Ovary (tissue), 7 donors: ENCODE measurements at regions not wholly inside any gene's neighbourhood (a gene's known extent, or its start where the extent isn't known, plus 50 kb on each side); places are given as distances from the start of the nearest gene placed in this dataset.

Experiments used
- DNase-seq, 5 donors: peaks; one replicate each; pipeline ENCODE4 v3.0.0-alpha.2; 2019 to 2020
- H3K27ac ChIP-seq, 2 donors: fragments of 200-600 bp; one replicate each; pipeline versions ENCODE4 v1.5.1 to v1.8.0; 2019 to 2022
- H3K27me3 ChIP-seq: fragments of 200-600 bp; one replicate; pipeline ENCODE4 v1.8.0; 2022
- H3K36me3 ChIP-seq: fragments of 200-600 bp; sonication (generic); one replicate; pipeline ENCODE4 v1.5.1; 2019
- H3K4me1 ChIP-seq: one replicate; pipeline ENCODE4 v1.8.1; 2013; ENCODE audit warnings: mild to moderate bottlenecking, moderate library complexity; ENCODE audit not compliant: insufficient read depth
- H3K4me3 ChIP-seq: fragments of 200-600 bp; sonication (generic); one replicate; pipeline ENCODE4 v1.5.1; 2017
- H3K9me3 ChIP-seq, 2 donors: fragments of 200-600 bp in 1 of 2; sonication (generic) in 1 of 2; one replicate each; pipeline versions ENCODE4 v1.5.1 to v1.8.1; 2013 to 2019; ENCODE audit warnings: mild to moderate bottlenecking in 1 of 2, moderate library complexity in 1 of 2
- EP300 ChIP-seq: sonication (generic); formaldehyde crosslinking; IDR thresholded peaks from one replicate; pipeline ENCODE4 v1.6.1; 2017; ENCODE audit warnings: antibody characterized with exemption
- POLR2A ChIP-seq: fragments of 450-650 bp; IDR thresholded peaks from one replicate; pipeline ENCODE4 v1.6.1; 2017; ENCODE audit warnings: antibody characterized with exemption, mild to moderate bottlenecking, moderate library complexity
- WGBS, 3 donors: extraction: QIAGEN DNeasy Blood & Tissue Kit in 1 of 3; methylation state at CpG; one replicate each; pipeline versions ENCODE4 v1.1.5 to v1.1.7; 2013 to 2017; 5-methylcytosine and 5-hydroxymethylcytosine counted together
- intact Hi-C, 4 donors: fragments of 100-400 bp; cut with DNase I; formaldehyde crosslinking; loops; one replicate each; pipeline versions ENCODE4 v1.11.0 to v1.15.1; 2022 to 2023
- TF ChIP-seq, protein P1 (sequence below), 3 donors: fragments of 450-650 bp in 2 of 3; fragments of 200-600 bp in 1 of 3; IDR thresholded peaks; one replicate each; pipeline versions ENCODE4 v1.5.1 to v1.8.0; 2016 to 2022; ENCODE audit warnings: antibody characterized with exemption in 3 of 3, mild to moderate bottlenecking in 1 of 3
- donor health status: DM: no; HTN: no; CAD: no; lungs with moderate emphysema.
- donor health status: DM: no; HTN: no; CAD: no.
- donor health status: Bipolar disorder and iron deficiency.
- donor health status: DM: no; HTN: no; CAD: no.
- donor health status: DM: yes; HTN: yes; CAD: no.

GRCh38 chr19:29277102-29277501, 64.2 kb upstream of the UQCRFS1 start:
- intact Hi-C loops, result no loop called here
- Histone ChIP-seq H3K4me3 (no peak overlapping the region), H3K4me1 (no peaks in the 10 kb centered on the region), H3K36me3 (no peaks in the 10 kb centered on the region), H3K27me3 (no peaks in the 10 kb centered on the region), H3K27ac (no peak overlapping the region), H3K9me3 (no peaks in the 10 kb centered on the region)
- DNase-seq, result no peak
- WGBS, 3 donors, result 26 to 30% (median 30%) methylated on average over 7 of the region's 7 CpGs
- no peak for TF ChIP-seq EP300
- TF ChIP-seq, protein P1, sequence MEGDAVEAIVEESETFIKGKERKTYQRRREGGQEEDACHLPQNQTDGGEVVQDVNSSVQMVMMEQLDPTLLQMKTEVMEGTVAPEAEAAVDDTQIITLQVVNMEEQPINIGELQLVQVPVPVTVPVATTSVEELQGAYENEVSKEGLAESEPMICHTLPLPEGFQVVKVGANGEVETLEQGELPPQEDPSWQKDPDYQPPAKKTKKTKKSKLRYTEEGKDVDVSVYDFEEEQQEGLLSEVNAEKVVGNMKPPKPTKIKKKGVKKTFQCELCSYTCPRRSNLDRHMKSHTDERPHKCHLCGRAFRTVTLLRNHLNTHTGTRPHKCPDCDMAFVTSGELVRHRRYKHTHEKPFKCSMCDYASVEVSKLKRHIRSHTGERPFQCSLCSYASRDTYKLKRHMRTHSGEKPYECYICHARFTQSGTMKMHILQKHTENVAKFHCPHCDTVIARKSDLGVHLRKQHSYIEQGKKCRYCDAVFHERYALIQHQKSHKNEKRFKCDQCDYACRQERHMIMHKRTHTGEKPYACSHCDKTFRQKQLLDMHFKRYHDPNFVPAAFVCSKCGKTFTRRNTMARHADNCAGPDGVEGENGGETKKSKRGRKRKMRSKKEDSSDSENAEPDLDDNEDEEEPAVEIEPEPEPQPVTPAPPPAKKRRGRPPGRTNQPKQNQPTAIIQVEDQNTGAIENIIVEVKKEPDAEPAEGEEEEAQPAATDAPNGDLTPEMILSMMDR (IDR thresholded peaks at IDR 0.05), result no peak
- TF ChIP-seq POLR2A, result no peak

DNA sequence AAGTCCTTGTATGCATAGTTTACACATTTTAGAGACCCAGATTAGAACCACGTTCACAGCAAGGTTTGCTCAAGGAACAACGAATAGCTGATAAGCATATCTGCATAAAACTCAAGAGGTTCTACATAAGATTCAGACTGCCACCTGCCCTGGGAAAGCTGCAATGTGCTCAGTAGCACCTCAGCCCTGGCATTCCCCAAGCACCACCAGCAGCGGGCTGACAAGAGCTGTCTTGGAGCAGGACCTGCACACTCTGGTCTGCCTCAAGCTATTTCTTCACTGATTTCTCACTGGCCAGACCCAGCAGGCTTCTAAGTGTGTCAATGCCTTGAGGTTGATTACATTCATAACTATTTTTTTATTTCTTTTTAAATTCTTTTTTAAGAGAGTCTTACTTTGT, 65.8 kb upstream of the UQCRFS1 start:
- Histone ChIP-seq H3K4me3 (no peak overlapping the region), H3K27ac (no peak overlapping the region), H3K36me3 (no peaks in the 10 kb centered on the region), H3K4me1 (no peaks in the 10 kb centered on the region), H3K9me3 (no peaks in the 10 kb centered on the region), H3K27me3 (no peaks in the 10 kb centered on the region)
- DNase-seq, result no peak
- TF ChIP-seq POLR2A (no peak), EP300 (no peak)
- TF ChIP-seq, protein P1 (IDR thresholded peaks at IDR 0.05), result no peak
- WGBS, 3 donors, result 26 to 34% (median 34%) methylated on average over 3 of the region's 3 CpGs
- intact Hi-C loops, result no loop called here

DNA sequence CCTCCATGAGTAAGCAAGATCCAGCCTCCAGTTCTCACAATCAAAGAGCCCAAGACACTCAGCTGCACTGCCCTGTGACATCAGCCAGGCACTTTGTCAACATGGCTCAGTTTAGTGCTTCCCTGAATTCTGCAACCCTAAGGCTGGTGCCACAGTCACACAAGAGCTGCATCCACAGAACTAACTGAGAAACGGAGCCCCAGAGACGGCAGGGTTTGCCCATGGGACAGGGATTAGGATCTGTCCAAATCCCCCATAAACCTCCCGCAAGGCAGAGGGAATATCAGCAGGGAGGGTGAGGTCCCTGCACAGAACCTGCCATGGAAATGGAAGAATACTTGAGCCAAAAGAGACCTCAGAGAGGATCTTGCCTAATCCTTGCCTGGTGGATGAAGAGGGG, 70.4 kb upstream of the UQCRFS1 start:
- no peak overlapping the region for H3K27ac ChIP-seq
- TF ChIP-seq POLR2A (no peak), EP300 (no peak)
- TF ChIP-seq, protein P1 (IDR thresholded peaks at IDR 0.05), result no peak
- no peak overlapping the region for H3K4me3 ChIP-seq
- intact Hi-C loops, result no loop called here
- DNase-seq, result no peak
- no peaks in the 10 kb centered on the region for H3K27me3 ChIP-seq
- 43 to 77% (median 72%) methylated on average over 3 of the region's 3 CpGs for WGBS, 3 donors
- H3K9me3 ChIP-seq, result no peaks in the 10 kb centered on the region
- no peaks in the 10 kb centered on the region for H3K36me3 ChIP-seq
- no peaks in the 10 kb centered on the region for H3K4me1 ChIP-seq

DNA sequence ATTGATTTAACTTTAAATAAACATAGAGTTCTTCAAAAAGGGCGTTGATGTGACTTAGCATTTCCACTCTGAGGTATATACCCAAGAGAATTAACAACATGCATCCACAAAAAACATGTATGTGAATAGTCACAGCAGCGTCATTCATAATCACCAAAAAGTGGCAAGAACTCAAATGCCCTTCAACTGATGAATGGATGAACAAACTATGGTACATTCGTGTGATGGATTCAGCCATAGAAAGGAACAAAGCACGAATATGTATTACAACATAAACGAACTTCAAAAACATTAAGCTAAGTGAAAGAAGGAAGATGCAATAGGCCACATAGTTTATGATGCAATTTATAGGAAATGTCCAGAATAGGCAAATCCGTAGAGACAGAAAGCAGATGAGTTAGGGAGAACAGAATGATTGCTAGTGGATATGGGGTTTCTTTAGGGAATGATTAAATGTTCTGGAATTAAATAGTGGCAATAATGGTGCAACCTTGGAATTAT, 72.3 kb upstream of the UQCRFS1 start:
- Histone ChIP-seq H3K4me1 (no peaks in the 10 kb centered on the region), H3K27me3 (no peaks in the 10 kb centered on the region), H3K9me3 (no peaks in the 10 kb centered on the region), H3K27ac (no peak overlapping the region), H3K36me3 (no peaks in the 10 kb centered on the region), H3K4me3 (no peak overlapping the region)
- TF ChIP-seq, protein P1 (IDR thresholded peaks at IDR 0.05), result no peak
- TF ChIP-seq POLR2A, result no peak
- no peak for TF ChIP-seq EP300
- intact Hi-C loops, result loop anchor here in 1 of 4 donors (5.0 kb wide), 1 partner anchor 242 kb away; the partner anchor contains the start of gene VSTM2B
- no peak for DNase-seq
- 67 to 77% (median 73%) methylated on average over 6 of the region's 6 CpGs for whole genome bisulfite sequencing, 3 donors
